MM.1S (cell line): ENCODE measurements at regions not wholly inside any gene's neighbourhood (a gene's known extent, or its start where the extent isn't known, plus 50 kb on each side); places are given as distances from the start of the nearest gene placed in this dataset.
A peak's percentile ranks its signal among the peaks of the same experiment; 100 is the strongest.

Experiments used
- DNase-seq: peaks from one replicate; pipeline ENCODE4 v3.0.0-alpha.2; 2015
- H2AFZ ChIP-seq: fragments of 300-600 bp; sonication (generic); 2 replicates; pipeline ENCODE4 v1.6.0; 2016; ENCODE audit warnings: antibody characterized with exemption, low read length
- H3F3A ChIP-seq: fragments of 300-600 bp; sonication (generic); 2 replicates; pipeline ENCODE4 v1.6.1; 2016; ENCODE audit warnings: mild to moderate bottlenecking, antibody characterized with exemption, low read length, moderate library complexity, mixed read lengths; ENCODE audit not compliant: insufficient read depth
- H3K27ac ChIP-seq: fragments of 300-600 bp; sonication (generic); 2 replicates; pipeline ENCODE4 v1.5.1; 2016; ENCODE audit warnings: mild to moderate bottlenecking, low read length
- H3K27me3 ChIP-seq: fragments of 300-600 bp; sonication (generic); replicated peaks from 2 replicates; pipeline ENCODE4 v1.6.0; 2016; ENCODE audit warnings: low read length; ENCODE audit not compliant: insufficient read depth
- H3K36me3 ChIP-seq: fragments of 300-600 bp; sonication (generic); replicated peaks from 2 replicates; pipeline ENCODE4 v1.6.1; 2016; ENCODE audit warnings: mild to moderate bottlenecking, low read length, mixed read lengths; ENCODE audit not compliant: insufficient read depth
- H3K4me1 ChIP-seq: fragments of 300-600 bp; sonication (generic); 2 replicates; pipeline ENCODE4 v1.6.1; 2016; ENCODE audit warnings: low read length, mixed read lengths
- H3K4me2 ChIP-seq: fragments of 300-600 bp; sonication (generic); 2 replicates; pipeline ENCODE4 v1.6.0; 2016; ENCODE audit warnings: low read depth, low read length
- H3K4me3 ChIP-seq: fragments of 300-600 bp; sonication (generic); 2 replicates; pipeline ENCODE4 v1.5.1; 2016; ENCODE audit warnings: low read length, mixed read lengths
- H3K79me2 ChIP-seq: fragments of 300-600 bp; sonication (generic); 2 replicates; pipeline ENCODE4 v1.6.1; 2016; ENCODE audit warnings: mixed run types, low read length, mixed read lengths
- H3K9ac ChIP-seq: fragments of 300-600 bp; sonication (generic); 2 replicates; pipeline ENCODE4 v1.6.1; 2016; ENCODE audit warnings: low read length, mixed read lengths
- H3K9me2 ChIP-seq: fragments of 300-600 bp; sonication (generic); replicated peaks from 2 replicates; pipeline ENCODE4 v1.6.1; 2016; ENCODE audit warnings: mild to moderate bottlenecking, low read length, mixed read lengths; ENCODE audit not compliant: insufficient read depth
- H3K9me3 ChIP-seq: fragments of 300-600 bp; sonication (generic); replicated peaks from 2 replicates; pipeline ENCODE4 v1.6.1; 2016; ENCODE audit warnings: mild to moderate bottlenecking, low read length, mixed read lengths; ENCODE audit not compliant: insufficient read depth
- H4K20me1 ChIP-seq: fragments of 300-600 bp; sonication (generic); 2 replicates; pipeline ENCODE4 v1.6.1; 2016; ENCODE audit warnings: mild to moderate bottlenecking, low read length, moderate library complexity, mixed read lengths; ENCODE audit not compliant: insufficient read depth
- CTCF ChIP-seq: fragments of 300-600 bp; sonication (generic); IDR thresholded peaks from 2 replicates; pipeline ENCODE4 v1.5.1; 2016; ENCODE audit warnings: antibody characterized with exemption, low read length, mixed read lengths
- EZH2 ChIP-seq: fragments of 300-600 bp; sonication (generic); optimal IDR thresholded peaks from 2 replicates; pipeline ENCODE3; 2017; ENCODE audit warnings: low read depth, mild to moderate bottlenecking, antibody characterized with exemption, low read length, mixed read lengths
- EZH2phosphoT487 ChIP-seq: fragments of 300-600 bp; sonication (generic); IDR thresholded peaks from 2 replicates; pipeline ENCODE4 v1.6.1; 2018; ENCODE audit warnings: antibody characterized with exemption, low read length

DNA sequence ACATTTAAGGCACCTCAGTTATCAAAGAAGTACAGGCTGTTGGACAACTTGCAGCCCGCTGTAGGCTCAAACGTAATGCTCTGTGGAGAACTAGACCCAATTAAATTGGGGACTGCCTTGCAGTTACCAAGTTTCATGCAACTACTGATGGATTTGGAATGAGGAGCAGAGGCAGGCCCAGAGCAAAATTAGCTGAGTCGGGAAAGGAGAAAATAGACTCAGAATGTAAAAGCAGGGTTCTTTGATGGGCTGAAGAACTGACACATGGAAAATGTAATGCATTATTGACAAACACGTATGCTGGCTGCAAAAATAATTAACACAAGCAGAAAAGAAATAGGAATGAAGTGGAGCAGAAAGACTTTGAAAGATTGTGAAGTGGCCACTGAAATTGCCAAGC is 432.7 kb upstream of the HNRNPA3 start:
- DNase-seq: no peak
- Histone ChIP-seq H3K4me3 (no peak overlapping the region), H2AFZ (no peak overlapping the region), H3K27ac (no peak overlapping the region), H3K9me2 (no peaks in the 10 kb centered on the region), H3K4me1 (peaks cover 6% of the 10 kb centered on the region), H3K9me3 (no peaks in the 10 kb centered on the region), H3F3A (no peaks in the 10 kb centered on the region), H3K9ac (no peak overlapping the region), H3K79me2 (no peaks in the 10 kb centered on the region), H4K20me1 (no peaks in the 10 kb centered on the region), H3K27me3 (no peaks in the 10 kb centered on the region), H3K4me2 (no peak overlapping the region), H3K36me3 (no peaks in the 10 kb centered on the region)
- TF ChIP-seq CTCF (no peak), EZH2phosphoT487 (no peak), EZH2 (no peak)

DNA sequence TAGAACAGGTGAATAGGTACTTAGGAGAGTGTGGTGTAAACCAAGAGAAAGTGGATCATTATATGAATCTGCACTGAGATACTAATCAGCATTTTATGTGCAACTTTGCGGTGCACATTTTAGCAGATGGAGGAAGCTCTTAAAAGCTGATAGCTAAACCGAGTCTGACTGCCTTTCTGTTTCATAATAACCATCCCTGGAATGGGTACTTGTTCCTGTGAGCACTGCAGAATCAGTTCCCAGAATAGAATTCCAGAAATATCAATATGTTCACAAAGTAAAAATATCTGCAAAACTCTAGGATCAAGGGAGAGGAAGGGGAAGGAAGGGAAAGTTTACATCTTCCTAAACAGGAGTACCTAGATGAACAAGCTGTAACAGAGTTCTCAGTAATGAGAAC is 432.2 kb upstream of the HNRNPA3 start:
- no peak for DNase-seq
- no peak for TF ChIP-seq CTCF
- TF ChIP-seq EZH2phosphoT487: no peak
- TF ChIP-seq EZH2: no peak

GRCh38 chr2:176781570-176782217 is 430.9 kb upstream of the HNRNPA3 start:
- TF ChIP-seq EZH2phosphoT487 (no peak), CTCF (no peak), EZH2 (no peak)
- H3F3A ChIP-seq: no peaks in the 10 kb centered on the region
- H3K4me1 ChIP-seq: peaks cover 6% of the 10 kb centered on the region
- H3K36me3 ChIP-seq: no peaks in the 10 kb centered on the region
- no peaks in the 10 kb centered on the region for H3K9me3 ChIP-seq
- 0 out of 2 replicates have a peak overlapping the region, but pooled peaks have one; percentile 1 for H2AFZ ChIP-seq
- no peak overlapping the region for H3K4me2 ChIP-seq
- H3K27me3 ChIP-seq: no peaks in the 10 kb centered on the region
- no peaks in the 10 kb centered on the region for H4K20me1 ChIP-seq
- no peaks in the 10 kb centered on the region for H3K79me2 ChIP-seq
- H3K4me3 ChIP-seq: no peak overlapping the region
- no peak overlapping the region for H3K27ac ChIP-seq
- H3K9ac ChIP-seq: no peak overlapping the region
- DNase-seq: no peak
- H3K9me2 ChIP-seq: no peaks in the 10 kb centered on the region

More for the DNA sequence above, 432.2 kb upstream of the HNRNPA3 start:
- H3K27ac ChIP-seq: no peak overlapping the region
- peaks cover 6% of the 10 kb centered on the region for H3K4me1 ChIP-seq
- no peaks in the 10 kb centered on the region for H3K9me2 ChIP-seq
- H3K27me3 ChIP-seq: no peaks in the 10 kb centered on the region
- no peak overlapping the region for H3K4me3 ChIP-seq
- no peak overlapping the region for H3K9ac ChIP-seq
- no peaks in the 10 kb centered on the region for H3K36me3 ChIP-seq
- H3F3A ChIP-seq: no peaks in the 10 kb centered on the region
- no peak overlapping the region for H3K4me2 ChIP-seq
- no peak overlapping the region for H2AFZ ChIP-seq
- H4K20me1 ChIP-seq: no peaks in the 10 kb centered on the region
- H3K79me2 ChIP-seq: no peaks in the 10 kb centered on the region
- no peaks in the 10 kb centered on the region for H3K9me3 ChIP-seq
